ENCODE measurements at regions not wholly inside any gene's neighbourhood (a gene's known extent, or its start where the extent isn't known, plus 50 kb on each side); places are given as distances from the start of the nearest gene placed in this dataset.

- ATAC-seq = peak; percentile 69; the same call in 1 of the 2 replicates
- peak; percentile 10 for DNase-seq (ENCODE audit: low spot score)
- Mint-ChIP-seq H3K9me3 (no peaks in the 10 kb centered on the region), H3K4me3 (no peak overlapping the region), H3K27ac (no peak overlapping the region), H3K4me1 (peaks cover 7% of the 10 kb centered on the region), H3K27me3 (ENCODE audit: low read depth) (no peaks in the 10 kb centered on the region), H3K36me3 (no peaks in the 10 kb centered on the region)
- ChIA-PET POLR2A (no interaction called here), CTCF (no interaction called here)
- TF ChIP-seq TP53 (CRISPR knock-in tag; IDR thresholded peaks at IDR 0.05) (no peak), ZNF219 (CRISPR knock-in tag; IDR thresholded peaks at IDR 0.05; ENCODE audit: borderline replicate concordance) (no peak), NFE2L1 (CRISPR knock-in tag; IDR thresholded peaks at IDR 0.05) (no peak), ATF2 (CRISPR knock-in tag; IDR thresholded peaks at IDR 0.05; ENCODE audit: borderline replicate concordance, low read depth) (no peak), AFF4 (CRISPR knock-in tag; IDR thresholded peaks at IDR 0.05; ENCODE audit: borderline replicate concordance) (no peak), ZNF416 (CRISPR knock-in tag; IDR thresholded peaks at IDR 0.05) (no peak), NR3C1 (CRISPR knock-in tag; conservative IDR thresholded peaks at IDR 0.05; ENCODE audit: low read depth) (no peak), ZNF396 (CRISPR knock-in tag; IDR thresholded peaks at IDR 0.05; ENCODE audit: borderline replicate concordance) (no peak), TEAD4 (CRISPR knock-in tag; IDR thresholded peaks at IDR 0.05) (no peak), MLX (CRISPR knock-in tag; IDR thresholded peaks at IDR 0.05) (no peak), ZNF423 (CRISPR knock-in tag; IDR thresholded peaks at IDR 0.05) (no peak), TCF7 (CRISPR knock-in tag; IDR thresholded peaks at IDR 0.05; ENCODE audit: low read depth) (no peak), ELF4 (CRISPR knock-in tag; IDR thresholded peaks at IDR 0.05; ENCODE audit: low read depth) (no peak), ZNF317 (CRISPR knock-in tag; IDR thresholded peaks at IDR 0.05; ENCODE audit: borderline replicate concordance, low read depth) (no peak), ZNF532 (CRISPR knock-in tag; IDR thresholded peaks at IDR 0.05; ENCODE audit: borderline replicate concordance) (no peak), IRF1 (CRISPR knock-in tag; IDR thresholded peaks at IDR 0.05) (no peak), NR2C2 (CRISPR knock-in tag; IDR thresholded peaks at IDR 0.05) (no peak)
These were observed 274.9 kb upstream of the GK2 start for GRCh38 chr4:79682801-79683530.
